Retinal pigment epithelial cell (primary cell): ENCODE measurements at regions not wholly inside any gene's neighbourhood (a gene's known extent, or its start where the extent isn't known, plus 50 kb on each side); places are given as distances from the start of the nearest gene placed in this dataset.
A peak's percentile ranks its signal among the peaks of the same experiment; 100 is the strongest.
"Not testable (repeated sequence)": the region's sequence is repeated elsewhere in the genome, so short reads cannot be mapped to it uniquely, and the experiment has no call there.

Source experiments
- DNase-seq: peaks from one replicate; pipeline ENCODE4 v3.0.0-alpha.2; 2010; ENCODE audit warnings: low read depth
- H3K4me3 ChIP-seq: 2 replicates; pipeline ENCODE4 v1.5.1; 2011; ENCODE audit warnings: mild to moderate bottlenecking, low read length, control low read depth, moderate library complexity
- TF ChIP-seq, protein P1 (sequence below): conservative IDR thresholded peaks from 2 replicates; pipeline ENCODE4 v1.5.1; 2011; ENCODE audit warnings: low read depth, low read length, control low read depth, inconsistent platforms

- no peak overlapping the region for H3K4me3 ChIP-seq
- TF ChIP-seq, protein P1, sequence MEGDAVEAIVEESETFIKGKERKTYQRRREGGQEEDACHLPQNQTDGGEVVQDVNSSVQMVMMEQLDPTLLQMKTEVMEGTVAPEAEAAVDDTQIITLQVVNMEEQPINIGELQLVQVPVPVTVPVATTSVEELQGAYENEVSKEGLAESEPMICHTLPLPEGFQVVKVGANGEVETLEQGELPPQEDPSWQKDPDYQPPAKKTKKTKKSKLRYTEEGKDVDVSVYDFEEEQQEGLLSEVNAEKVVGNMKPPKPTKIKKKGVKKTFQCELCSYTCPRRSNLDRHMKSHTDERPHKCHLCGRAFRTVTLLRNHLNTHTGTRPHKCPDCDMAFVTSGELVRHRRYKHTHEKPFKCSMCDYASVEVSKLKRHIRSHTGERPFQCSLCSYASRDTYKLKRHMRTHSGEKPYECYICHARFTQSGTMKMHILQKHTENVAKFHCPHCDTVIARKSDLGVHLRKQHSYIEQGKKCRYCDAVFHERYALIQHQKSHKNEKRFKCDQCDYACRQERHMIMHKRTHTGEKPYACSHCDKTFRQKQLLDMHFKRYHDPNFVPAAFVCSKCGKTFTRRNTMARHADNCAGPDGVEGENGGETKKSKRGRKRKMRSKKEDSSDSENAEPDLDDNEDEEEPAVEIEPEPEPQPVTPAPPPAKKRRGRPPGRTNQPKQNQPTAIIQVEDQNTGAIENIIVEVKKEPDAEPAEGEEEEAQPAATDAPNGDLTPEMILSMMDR, result no peak
- DNase-seq, result no peak
Observed at GRCh38 chr10:64659311-64659710, 1138.1 kb downstream of the REEP3 start.

- DNase-seq, result peak; percentile 66
- H3K4me3 ChIP-seq, result no peak overlapping the region
- TF ChIP-seq, protein P1, result no peak
Observed at GRCh38 chr10:64682043-64682442, 1160.8 kb downstream of the REEP3 start.

GRCh38 chr10:64690194-64690593, 1169.0 kb downstream of the REEP3 start:
- TF ChIP-seq, protein P1, result no peak
- no peak overlapping the region for H3K4me3 ChIP-seq
- DNase-seq, result no peak

GRCh38 chr10:64699244-64699643, 1178.0 kb downstream of the REEP3 start:
- TF ChIP-seq, protein P1, result no peak
- H3K4me3 ChIP-seq, result no peak overlapping the region
- no peak for DNase-seq

- DNase-seq, result not testable (repeated sequence)
Observed at GRCh38 chr10:64702086-64702485, 1180.9 kb downstream of the REEP3 start.

DNA sequence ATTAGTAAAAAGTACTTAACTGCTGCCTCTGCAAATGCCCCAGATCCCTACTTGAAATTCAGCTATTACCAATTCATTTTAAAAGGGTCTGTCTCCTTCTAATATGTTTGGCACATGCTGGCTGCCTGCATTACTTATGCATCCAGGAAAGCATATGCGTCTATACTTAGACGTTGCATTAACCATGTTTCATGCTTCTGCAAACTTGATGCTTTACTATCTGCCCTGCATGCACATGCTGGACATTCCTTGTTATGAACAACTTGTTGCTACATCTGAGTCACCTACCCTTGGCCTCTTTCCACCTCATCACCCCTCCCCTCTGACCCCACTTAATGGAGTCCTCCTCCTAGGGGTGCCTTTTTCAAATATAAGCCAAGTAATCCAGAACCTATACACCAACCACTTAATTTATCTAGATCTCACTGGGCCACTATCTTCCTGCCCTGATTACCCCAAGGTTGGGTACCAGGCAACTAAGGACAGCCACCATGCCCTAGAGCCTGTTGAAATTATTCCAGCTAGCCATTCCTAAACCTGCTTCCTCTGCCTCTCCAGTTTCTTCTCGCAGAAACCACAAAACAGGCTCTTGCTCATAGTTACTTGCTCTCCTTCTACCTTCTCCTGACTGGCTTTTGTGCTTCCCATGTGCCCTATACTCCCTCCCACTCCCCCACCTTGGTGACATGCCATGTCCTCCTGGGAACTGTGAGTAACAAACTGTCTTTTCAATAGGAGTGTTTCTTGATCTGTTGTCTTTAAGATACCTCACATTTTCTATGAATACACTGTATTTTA, 1187.9 kb downstream of the REEP3 start:
- no peak for DNase-seq
- TF ChIP-seq, protein P1, result no peak
- no peak overlapping the region for H3K4me3 ChIP-seq

More at GRCh38 chr10:64702086-64702485, 1180.9 kb downstream of the REEP3 start:
- not testable (repeated sequence) for H3K4me3 ChIP-seq

- H3K4me3 ChIP-seq, result no peak overlapping the region
- DNase-seq, result no peak
- TF ChIP-seq, protein P1, result no peak
Observed at GRCh38 chr10:64726466-64726865, 1205.3 kb downstream of the REEP3 start.
